ENCODE measurements at regions not wholly inside any gene's neighbourhood (a gene's known extent, or its start where the extent isn't known, plus 50 kb on each side); places are given as distances from the start of the nearest gene placed in this dataset.

DNA sequence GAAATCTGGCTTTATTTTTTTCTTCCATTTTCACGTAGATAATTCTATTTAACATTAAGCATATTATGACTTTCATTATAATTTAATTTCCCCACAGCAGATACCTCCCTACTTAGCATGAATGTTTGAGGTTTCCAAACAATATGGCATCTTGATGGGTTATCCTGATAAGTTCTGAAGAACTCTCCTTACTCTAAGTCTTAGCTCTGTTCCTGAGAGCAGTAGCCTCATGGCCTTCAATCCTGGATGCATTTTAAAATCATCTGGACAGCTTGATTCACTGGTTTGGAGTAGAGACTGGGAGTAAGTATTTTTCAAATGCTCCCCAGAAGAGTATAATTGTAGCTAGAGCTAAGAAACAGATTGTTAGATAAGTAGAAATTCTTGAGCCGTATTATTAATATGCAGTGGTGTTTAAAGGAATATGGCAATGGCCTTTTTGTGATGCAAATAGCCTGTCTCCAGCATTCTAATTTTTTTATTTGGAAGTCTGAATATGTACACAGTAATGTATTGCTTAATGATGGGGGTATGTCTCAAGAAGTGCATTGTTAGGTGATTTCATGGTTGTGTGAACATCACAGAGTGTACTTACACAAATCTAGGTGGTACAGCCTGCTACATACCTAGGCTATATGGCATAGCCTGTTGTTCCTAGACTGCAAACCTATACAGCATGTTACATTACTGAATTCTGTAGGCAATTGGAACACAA, 110.5 kb upstream of the EEF1E1 start:
- no peak for DNase-seq

DNA sequence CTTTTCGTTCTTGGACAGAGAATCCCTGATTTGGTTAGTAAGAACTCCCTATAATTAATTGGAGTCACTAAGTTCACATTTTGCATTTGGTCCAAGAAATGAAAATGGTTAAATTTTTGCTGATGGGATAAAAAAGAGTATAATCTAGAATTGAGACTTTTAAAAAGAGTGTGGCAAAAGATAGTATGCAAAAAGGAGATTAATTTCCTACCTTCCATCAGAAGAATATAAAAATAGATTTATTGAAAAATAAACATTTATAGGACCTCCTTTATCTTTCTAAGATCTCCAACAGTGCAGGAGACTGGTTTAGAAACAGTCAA, 105.5 kb upstream of the EEF1E1 start:
- no peak for DNase-seq

DNA sequence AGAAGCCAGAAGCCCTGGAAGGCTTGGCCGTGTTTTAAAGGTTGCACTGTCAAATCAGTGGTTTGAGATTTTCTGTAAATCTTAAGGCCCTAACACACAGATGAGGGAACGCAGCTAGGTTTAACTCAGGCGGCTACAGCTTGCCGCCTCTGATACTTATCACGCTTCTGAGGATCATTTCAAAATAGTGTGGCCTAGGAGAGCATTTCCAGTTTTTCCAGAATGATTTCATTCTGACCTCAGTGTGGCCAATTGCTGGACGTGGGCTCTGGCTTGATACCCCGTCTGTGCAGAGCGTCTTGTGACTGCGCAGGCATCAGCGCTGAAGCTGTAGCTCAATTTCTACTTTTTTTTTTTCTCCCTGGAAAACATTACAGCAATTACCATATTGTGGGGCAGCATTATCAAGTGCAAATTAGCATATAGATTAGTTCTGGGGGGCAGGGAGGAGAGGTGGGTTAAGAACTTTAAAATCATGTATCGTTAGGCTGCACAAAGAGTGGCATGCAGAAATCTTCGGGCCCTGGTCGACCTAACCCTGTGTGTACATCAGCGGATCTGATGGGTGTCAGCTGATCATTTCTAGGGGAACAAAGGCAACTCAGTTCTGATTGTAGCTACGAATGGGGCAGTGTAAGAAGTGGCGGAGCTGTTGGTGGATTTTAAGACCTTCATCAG, 105.0 kb upstream of the EEF1E1 start:
- no peak for DNase-seq

DNA sequence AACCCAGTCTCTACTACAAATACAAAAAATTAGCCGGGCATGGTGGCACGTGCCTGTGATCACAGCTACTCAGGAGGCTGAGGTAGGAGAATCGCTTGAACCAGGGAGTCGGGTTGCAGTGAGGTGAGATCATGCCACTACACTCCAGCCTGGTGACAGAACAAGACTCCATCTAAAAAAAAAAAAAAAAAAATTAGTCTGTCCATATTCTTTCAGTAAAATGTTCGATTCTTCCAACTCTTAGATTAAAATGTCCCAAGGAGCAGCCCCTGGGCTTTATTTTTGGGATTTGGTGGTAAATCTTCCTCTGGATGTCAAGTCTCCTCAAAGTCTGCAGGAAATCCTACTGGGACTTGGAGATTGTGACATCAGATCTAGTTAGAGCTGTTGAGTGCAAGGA, 101.0 kb upstream of the EEF1E1 start:
- DNase-seq, result no peak

DNA sequence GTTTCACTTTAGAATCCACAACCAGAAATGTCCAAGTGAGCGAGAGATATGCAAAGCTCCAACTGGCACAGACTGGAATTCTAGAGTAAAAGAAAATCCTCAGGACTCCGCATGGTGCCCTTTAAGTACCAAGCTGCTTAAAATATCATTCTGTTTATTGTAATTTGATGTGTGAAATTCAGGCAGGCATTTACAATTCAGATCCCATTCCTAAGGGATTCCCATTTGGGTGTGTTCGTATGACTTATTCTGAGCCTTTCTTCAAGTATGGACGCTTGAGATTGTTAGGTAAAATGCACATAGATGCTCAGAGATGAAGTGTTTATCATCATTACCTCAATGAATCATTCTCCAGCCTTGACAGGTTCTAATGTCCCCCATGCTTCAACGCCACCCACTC, 99.3 kb upstream of the EEF1E1 start:
- DNase-seq, result no peak

DNA sequence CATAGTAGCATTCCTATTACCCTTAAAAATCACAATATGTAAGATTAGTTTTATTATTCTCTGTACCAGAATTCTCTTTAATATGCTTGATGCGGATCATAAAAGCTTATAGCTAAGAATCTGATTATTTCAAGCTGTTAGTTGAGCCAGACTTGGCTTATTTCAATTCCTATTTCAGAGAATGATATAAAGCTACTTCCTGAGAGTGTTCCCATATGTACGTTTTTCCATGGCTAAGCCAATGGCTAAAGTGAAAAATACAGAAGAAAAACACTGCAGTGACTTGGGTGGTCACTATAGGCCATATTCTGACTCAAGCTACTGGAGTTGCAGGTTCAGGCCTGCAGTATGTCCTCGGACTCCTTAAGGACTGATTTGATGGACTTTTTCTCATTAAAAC, 97.9 kb upstream of the EEF1E1 start:
- DNase-seq, result no peak

DNA sequence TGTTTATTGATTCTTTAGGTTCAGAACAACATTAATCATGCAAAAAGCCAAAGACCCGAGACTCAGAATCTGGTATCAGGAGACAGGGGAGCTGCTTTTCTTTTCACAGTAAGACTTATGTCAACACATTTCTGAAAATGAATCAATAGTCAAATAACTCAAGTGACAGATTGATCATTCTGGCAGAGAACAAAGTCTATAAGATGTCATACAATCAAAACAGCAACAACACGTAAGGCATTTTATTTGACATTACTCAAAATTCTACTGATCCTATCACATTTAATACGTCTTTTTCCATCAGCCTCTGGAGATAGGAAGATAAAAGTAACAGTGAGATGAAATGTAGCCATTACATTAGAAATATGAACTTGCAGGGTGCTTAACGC, 93.4 kb upstream of the EEF1E1 start:
- DNase-seq, result no peak

DNA sequence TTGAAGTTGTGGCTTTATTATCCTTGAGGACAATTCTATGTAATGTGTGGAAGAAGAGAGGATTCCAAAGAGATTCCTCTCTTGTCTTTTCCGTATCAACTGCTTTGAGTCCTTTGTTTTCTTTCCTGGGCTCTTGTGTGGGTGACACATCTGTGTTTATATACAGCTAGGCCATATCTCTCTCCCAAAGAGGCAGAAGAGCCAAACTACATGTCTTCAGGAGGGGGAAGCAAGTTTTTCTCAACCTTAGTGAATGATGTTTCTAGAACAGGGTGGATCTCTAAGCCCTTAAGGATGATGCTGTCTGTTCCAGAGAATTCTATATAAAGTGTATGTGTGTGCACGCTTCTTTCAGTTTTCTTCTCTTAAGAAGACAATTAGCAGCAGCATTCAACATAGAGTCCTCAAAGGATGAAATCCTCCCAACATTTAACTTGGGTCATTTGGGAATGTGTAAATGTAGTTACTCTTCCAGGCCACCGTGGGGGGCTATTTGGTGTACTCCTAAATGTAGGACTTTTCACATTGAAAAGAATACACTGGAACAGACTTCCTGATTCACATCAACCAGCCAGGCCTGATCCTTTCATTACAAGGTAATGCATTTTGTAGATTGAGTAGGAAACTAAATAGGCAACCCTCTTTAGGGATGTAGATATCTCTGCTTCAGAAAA, 92.8 kb upstream of the EEF1E1 start:
- no peak for DNase-seq

DNA sequence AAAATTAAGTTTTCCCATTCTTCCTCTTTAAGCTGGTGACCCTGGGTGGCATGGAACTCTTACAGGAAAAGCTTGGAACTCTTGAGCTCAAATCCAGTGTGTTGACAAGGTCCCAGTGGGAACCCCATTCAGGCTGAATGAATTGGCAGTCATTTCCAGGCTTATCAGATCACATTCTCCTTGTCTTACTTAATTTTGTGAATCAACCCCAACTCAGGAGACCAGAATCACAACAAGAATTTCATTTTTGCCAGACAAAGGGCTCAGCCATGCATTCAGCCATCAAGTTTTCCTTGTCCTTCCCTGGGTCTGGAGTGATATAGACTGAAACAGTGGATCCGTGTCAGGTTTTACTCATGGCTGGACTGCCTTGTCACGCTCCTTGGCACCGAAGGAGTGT, 92.1 kb upstream of the EEF1E1 start:
- peak; percentile 31 for DNase-seq

DNA sequence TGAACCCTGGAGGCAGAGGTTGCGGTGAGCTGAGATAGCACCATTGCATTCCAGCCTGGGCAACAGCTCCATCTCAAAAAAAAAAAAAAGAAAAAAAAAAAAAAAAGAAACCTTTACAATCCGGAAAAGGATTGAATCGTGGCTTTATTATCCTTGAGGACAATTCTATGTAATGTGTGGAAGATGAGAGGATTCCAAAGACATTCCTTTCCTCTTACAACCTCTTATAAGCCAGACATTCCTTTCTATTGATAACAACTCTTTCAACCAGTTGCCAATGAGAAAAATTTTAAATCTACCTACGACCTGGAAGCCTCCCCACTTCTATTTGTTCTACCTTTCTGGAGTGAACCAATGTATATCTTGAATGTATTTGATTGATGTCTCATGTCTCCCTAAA, 91.2 kb upstream of the EEF1E1 start:
- DNase-seq, result peak; percentile 56

DNA sequence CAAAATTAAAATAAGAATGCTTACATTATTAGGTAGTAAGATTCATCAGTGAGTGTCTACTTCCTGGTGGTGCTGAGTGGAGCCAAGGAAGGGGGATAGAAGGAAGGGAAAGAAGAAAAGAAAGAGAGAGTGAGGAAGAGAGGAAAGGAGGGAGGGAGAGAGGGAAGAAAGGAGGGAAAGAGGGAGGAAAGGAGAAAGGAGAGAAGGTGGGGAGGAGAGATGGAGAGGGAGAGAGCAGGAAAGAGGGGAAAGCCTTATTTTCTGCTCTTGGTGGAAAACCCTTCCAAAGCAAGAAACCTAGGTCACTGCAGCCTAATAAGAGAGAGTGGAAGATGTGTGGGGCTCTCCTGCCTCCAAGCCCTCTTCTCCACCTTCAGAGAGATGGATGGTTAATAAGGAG, 90.2 kb upstream of the EEF1E1 start:
- no peak for DNase-seq

DNA sequence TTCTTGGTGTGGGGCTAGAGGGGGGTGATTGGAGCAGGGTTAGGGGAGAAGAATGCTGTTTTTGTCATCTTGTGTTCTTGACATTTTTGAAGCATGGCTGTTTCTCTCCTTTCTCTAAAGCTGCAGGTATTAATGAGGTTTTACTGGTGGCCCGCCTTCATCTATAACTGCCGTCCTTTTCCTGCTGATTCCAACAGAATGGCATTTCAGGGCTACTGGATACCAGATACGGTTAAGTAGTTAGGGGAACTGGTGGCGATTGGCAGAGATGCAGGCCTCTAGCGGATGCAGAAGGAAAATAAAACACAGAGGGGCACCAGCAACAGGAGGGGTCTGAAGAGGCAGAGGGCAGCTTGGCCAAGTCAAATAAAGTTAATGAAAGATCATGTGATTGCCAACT, 89.7 kb upstream of the EEF1E1 start:
- no peak for DNase-seq

DNA sequence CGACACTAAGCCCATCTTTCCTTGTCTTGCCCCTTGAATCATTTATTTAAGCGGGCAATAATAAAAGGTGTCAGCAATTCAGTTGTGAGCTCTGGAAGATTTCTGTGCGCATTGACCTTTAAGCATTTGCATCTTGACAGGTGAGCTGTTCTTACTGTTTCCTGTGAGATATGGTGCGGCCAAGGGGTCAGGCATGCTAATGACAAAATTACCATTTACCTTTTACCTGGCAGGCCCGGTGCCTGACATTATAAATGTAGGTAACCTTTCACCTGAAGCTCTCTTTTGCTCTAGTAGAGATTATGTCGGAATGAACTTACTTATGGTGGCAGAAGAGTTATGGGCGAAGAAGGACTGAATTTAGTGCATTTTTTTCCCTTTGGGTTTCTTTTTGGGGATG, 89.3 kb upstream of the EEF1E1 start:
- DNase-seq, result no peak

DNA sequence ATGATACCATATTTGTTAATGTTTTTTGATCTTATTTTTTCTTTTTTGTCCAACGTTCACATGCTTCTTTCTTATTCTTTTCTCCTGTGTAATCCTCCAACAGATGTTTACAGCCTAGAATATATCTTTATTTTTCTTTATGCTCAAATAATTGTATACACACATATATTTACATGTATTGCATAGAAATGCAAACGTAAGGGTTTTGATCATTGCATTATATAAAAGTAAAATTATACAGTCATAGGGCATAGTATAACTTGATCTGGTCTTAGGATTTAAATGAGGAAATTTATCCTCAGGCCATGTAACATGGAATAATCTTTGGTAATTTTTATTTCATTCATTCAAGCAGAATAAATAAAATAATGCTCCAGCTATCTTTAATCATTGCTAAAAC, 84.9 kb upstream of the EEF1E1 start:
- DNase-seq, result no peak

DNA sequence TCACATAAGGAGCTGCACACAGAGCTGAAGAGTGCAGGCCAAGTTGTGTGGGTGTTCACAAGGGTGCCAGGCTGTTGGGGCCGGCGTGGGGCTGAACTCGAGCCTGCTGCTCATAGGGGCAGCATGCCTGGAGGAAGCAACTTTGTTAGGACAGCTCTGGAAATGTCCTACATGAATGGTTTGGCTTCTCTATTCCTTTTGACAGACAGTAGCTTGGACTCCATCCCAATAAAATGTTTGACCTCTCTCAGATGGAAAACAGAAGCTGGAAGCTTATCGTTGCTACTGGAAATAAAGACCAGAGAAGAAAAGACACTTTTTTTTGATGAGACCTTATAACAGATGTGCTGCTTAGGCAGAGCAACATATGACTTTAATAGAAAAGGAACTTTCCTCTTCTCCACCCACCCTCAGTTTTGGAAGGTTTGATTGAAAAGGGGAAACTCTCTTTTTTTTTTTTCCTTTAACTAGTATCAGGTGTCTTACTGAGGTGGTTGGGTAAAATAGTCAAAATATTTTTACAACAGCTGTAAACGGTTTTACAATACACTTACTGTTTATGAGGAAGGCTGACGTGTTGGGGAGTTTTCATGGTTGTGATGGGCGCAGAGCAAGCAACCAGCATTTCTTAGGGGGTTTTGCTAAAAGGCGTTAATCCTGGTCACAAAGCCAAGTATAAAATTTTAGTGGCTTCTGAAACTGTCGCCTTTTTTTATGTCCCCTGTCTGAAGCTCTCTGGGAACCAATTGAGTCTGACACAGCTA, 80.7 kb upstream of the EEF1E1 start:
- DNase-seq, result no peak

DNA sequence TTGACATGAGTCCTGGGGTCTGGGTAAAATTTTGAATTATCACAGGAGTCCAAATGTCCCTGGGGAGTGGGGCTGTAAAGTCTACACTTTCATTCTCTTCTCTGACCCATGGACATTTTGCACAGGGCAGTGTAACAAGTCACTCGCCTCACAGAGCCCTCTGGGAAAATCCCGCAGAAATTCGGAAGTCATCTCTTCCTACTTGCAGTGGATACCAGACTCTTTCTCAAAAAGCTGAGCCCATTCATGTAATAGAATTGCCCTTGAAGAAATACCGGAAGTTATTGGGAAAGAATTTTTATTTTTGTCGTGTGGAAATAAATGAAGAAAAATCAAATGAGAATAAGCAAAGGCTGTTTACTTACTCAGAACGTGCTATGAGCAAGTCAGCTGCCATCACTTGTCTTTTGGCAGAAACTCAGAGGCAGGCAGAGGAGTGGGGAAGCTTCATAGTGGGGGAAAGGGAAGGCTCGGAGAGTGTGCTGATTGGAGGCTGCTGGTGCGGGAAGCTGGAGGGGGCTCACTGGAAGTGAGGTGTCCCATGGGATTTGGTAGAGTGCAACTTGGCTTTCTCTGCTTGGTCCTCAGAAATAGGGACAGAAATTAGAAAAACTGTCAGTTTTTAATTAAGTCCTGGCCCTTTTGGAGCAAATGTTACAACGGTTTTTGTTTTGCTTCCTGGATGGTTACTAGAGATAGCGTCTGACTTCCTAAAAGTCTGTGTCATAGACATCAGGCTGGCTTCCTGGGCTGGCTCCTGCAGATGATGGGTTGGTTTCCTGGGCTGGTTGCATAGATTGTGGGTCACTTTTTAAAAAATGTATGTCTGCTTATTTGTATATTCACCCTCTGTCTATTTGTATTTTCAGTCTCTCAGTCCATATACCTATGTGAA, 79.8 kb upstream of the EEF1E1 start:
- DNase-seq, result peak; percentile 54

DNA sequence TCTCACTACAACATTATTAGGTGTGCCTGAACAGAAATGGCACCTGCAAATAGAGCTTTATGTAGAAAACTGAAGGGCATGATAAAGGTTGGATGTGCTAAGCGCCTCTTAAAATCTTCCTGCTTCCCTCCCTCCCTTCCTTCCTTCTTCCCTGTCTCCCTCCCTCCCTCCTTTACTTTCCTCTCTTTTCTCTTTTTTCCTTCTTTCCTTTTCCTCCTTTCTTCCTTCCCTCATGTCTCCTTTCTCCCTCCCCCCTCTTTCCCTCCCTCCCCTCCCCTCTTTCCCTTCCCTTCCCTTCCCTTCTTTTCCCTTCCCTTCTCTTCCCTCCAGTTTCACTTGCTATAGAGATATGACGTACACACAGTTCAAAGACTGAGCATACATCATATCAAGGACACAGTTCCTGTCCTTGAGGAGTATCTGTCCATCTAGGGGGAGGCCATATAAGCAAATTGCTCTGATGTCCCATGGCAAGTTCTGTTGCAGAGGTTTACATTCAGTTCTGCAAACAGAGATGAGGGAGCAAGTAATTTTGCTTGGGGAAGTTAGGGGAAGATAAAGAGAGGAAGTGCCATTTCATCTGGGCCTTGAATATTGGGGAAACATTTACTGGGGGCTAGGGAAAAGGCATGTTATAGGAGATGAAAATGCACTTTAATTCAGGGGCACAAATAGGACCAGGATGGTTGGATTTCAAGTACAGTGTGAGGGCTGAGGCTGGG, 79.0 kb upstream of the EEF1E1 start:
- no peak for DNase-seq

DNA sequence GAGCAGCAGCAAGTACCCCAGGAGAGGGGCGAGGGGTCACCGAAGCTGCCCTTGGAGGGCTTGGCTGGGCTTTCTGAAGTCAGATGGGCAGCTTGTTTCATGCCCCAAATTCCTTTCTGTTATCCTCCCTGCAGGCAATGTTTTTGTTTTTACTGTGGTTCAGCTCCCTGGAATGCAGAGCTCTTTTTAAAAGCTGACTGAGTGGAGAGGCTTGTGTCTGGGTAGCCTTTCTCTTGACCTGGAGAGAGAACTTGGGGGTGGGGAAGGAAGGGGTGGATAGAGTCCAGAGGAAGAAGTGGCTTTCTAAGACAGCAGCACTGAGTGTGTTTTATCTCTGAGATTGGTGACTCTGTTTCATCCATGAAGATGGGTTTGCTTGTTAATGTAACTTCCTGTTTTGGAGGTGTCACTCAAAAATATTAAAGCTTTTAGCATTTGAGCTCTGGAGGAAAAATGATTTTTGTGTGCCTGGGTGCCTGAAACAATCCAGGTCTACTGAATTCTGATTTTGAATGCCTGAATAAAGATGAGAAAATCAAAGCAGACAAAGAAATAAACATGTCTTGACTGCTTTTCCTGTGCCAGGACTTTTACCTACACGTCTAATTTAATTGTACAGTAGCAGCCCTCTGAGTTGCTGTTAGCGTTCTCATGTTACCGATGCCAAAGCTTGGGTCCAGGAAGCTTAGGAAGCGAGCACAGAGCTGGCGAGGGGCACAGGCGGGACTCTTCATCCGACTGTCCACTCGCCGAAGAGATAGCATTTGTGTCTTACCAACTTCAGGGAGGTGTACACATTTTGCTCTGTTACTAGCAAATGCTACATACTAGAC, 78.2 kb upstream of the EEF1E1 start:
- peak; percentile 85 for DNase-seq

DNA sequence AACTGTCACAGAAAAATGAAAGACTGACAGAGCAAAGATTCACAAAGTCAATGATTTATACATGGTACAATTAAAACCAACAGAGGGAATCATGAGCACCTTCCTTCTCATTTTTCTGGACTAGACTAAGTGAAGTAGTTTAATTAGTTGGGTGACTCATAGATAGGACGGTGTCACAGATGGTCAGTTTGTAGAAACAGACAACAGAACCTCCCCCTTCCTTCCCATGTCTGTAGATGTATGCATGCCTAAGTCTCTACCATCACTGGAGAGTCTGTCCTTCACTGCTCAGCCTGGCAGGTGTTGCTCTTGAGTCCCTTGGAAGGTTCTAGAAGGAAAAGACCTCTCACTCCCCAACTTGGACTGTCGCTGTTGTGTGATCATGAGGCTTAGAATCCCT, 75.4 kb upstream of the EEF1E1 start:
- no peak for DNase-seq

DNA sequence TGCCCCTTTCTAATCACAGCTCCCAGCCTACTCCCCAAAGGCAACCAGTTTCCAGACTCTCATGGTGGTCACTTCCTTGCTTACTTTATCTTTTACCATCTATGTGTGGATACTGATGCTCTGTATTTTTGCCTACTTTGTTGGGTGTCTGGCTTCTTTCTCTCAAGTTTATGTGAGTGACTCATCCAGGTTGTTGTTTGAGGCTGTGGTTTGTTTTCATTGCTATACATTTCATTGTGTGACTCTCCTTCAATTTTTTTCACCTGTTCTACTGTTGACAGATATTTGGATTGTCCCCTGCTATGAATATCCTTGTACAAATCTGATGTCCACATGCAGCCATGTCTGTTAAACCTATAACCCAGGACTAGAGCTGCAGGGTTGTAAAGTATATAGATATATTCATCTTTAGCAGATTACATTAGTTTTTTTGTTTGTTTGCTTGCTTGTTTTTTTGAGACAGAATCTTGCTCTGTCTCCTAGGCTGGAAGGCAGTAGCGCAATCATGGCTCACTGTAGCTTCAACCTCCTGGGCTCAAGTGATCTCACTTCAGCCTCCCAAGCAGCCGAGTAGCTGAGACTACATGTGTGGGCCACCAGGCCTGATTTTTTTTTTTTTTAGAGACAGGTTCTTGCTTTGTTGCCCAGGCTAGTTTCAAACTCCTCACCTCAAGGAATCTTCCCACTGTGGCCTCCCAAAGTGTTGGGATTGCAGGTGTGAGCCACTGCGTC, 72.9 kb upstream of the EEF1E1 start:
- no peak for DNase-seq

Measured in fibroblast of skin of right biceps (primary cell).